ENCODE measurements at regions not wholly inside any gene's neighbourhood (a gene's known extent, or its start where the extent isn't known, plus 50 kb on each side); places are given as distances from the start of the nearest gene placed in this dataset.
"Not testable (repeated sequence)": the region's sequence is repeated elsewhere in the genome, so short reads cannot be mapped to it uniquely, and the experiment has no call there.

GRCh38 chr22:11253000-11253511 lies 4274.9 kb upstream of the OR11H1 start:
- DNase-seq (peak; percentile 11), ATAC-seq (no peak)
- intact Hi-C loops (cut with micrococcal nuclease), result no loop called here

GRCh38 chr22:11270981-11271380 lies 4257.0 kb upstream of the OR11H1 start:
- intact Hi-C loops (cut with micrococcal nuclease); ATAC-seq: not testable (repeated sequence)
- DNase-seq, result peak; percentile 14

GRCh38 chr22:11285116-11285838 lies 4242.7 kb upstream of the OR11H1 start:
- intact Hi-C loops (cut with micrococcal nuclease); ATAC-seq; DNase-seq: not testable (repeated sequence)

- ATAC-seq; DNase-seq; intact Hi-C loops (cut with micrococcal nuclease): not testable (repeated sequence)
Observed at GRCh38 chr22:11285839-11286205, 4242.2 kb upstream of the OR11H1 start.

DNA sequence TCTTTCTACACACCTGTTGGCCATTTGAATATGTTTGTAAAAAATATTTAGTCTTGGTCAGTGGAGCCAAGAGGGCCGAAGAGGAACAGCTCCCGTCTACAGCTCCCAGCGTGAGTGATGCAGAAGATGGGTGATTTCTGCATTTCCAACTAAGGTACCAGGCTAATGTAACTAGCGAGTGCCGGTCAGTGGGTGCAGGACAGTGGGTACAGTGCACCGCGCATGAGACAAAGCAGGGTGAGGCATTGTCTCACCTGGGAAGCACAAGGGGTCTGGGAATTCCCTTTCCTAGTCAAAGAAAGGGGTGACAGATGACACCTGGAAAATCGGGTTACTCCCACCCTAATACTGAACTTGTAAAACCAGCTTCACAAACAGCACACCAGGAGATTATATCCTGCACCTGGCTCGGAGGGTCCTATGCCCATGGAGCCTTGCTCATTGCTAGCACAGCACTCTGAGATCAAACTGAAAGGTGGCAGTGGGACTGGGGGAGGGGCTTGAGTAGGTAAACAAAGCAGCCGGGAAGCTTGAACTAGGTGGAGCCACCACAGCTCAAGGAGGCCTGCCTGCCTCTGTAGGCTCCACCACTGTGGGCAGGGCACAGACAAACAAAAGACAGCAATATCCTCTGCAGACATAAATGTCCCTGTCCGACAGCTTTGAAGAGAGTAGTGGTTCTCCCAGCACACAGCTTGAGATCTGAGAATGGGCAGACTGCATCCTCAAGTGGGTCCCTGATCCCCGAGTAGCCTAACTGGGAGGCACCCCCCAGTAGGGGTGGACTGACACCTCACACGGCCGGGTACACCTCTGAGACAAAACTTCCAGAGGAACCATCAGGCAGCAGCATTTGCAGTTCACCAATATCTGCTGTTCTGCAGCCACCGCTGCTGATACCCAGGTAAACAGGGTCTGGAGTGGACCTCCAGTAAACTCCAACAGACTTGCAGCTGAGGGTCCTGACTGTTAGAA lies 4239.5 kb upstream of the OR11H1 start:
- ATAC-seq; intact Hi-C loops (cut with micrococcal nuclease); DNase-seq: not testable (repeated sequence)

DNA sequence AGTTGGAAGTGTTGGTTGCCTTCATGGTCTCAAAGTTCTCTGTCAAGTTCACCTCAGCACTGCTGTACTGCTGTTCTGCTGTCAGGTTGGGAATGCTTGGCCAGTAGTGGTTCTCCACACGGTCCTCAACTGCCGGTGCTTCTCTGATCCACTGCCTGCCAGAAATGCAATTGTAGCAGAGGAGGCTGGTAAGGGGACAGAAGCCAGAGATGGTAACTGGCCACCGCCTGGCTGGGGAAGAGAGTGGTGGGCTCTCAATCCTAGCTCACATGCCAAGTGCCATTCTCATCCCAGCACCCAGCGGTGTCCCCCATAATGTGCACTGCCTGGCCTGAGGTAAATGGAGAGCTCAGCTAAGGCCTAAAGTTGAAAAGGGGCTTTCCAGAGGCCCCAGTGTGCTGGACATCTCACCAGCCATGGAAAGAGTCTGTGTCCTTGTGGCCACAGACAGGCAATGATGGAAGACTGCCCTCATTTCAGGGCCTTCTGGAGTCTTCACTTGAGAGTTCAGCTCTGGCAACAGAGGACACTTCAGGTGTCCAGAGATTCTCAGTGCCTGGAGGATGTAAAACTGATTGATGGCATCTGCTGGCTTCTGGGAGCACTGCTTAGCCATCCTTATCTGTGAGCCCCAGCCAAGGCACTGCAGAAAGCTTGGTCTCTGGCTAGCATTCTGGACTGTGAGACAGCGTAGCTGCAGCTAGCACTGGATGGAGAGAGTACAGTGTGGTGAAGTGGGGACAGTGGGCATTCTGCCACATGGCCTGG lies 4229.7 kb upstream of the OR11H1 start:
- intact Hi-C loops (cut with micrococcal nuclease); DNase-seq; ATAC-seq: not testable (repeated sequence)

DNA sequence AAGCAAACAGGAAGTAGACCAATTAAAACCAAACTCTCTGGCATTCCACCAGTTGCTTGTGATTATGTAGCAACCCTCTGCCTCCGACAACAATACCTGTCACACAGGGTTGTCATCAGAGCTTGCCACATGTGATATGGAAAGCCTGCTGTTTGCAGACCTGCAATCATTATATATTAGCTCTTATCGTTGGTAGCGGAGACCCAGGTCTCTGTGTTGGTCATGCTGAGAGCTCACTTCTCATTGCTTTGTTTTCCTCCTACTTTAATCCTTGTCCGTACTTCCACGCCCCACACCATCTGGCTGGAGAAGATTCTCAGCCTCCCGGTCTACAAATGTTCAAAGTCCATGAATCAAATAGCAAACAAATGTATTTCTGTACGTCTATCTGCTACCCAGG lies 4225.6 kb upstream of the OR11H1 start:
- DNase-seq; intact Hi-C loops (cut with micrococcal nuclease); ATAC-seq: not testable (repeated sequence)

GRCh38 chr22:11302904-11303303 lies 4225.1 kb upstream of the OR11H1 start:
- intact Hi-C loops (cut with micrococcal nuclease), result not testable (repeated sequence)

DNA sequence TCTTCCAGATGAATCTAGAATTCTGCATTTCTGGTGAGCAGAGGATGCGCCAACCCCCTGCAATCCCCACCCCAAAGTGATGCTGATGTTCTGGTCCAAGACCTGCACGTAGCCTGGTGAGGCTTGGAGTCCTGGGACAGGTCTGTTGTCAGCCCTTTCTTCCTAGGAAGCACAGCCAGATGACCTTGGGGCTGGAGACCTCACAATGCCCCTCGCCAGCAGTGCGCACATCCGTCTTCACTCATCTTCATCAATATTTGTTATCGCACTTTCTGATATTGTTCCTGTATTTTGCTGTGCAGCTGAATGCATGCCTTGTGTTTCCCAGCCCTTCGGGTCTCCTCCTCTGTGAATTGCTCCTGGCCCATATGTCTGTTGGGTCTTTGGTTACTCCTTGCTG lies 4222.8 kb upstream of the OR11H1 start:
- intact Hi-C loops (cut with micrococcal nuclease); ATAC-seq; DNase-seq: not testable (repeated sequence)

More at GRCh38 chr22:11302904-11303303, 4225.1 kb upstream of the OR11H1 start:
- not testable (repeated sequence) for DNase-seq, ATAC-seq

- ATAC-seq; DNase-seq; intact Hi-C loops (cut with micrococcal nuclease): not testable (repeated sequence)
Observed at GRCh38 chr22:11306933-11307518, 4221.0 kb upstream of the OR11H1 start.

DNA sequence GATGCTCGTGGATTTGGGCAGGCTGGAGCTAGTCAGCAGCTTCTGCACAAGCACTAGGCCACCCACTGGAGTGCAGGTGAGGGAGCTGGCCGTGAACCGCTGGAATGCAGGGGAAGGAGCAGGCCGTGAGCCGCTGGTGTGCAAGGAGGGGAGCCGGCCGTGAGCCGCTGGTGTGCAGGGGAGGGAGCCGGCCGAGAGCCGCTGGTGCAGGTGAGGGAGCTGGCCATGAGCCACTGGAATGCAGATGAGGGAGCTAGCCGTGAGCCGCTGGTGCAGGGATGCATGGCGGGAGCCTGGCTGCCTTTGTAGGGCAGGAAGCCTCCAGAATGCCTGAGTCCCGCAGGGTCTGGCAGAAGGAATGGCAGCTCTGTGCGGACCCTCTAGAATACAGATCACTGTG lies 4220.0 kb upstream of the OR11H1 start:
- intact Hi-C loops (cut with micrococcal nuclease), result no loop called here

GRCh38 chr22:11309777-11310176 lies 4218.2 kb upstream of the OR11H1 start:
- ATAC-seq; DNase-seq; intact Hi-C loops (cut with micrococcal nuclease): not testable (repeated sequence)

More for the DNA sequence above, 4220.0 kb upstream of the OR11H1 start:
- ATAC-seq (no peak), DNase-seq (no peak)

- intact Hi-C loops (cut with micrococcal nuclease); DNase-seq; ATAC-seq: not testable (repeated sequence)
Observed at GRCh38 chr22:11310647-11311046, 4217.3 kb upstream of the OR11H1 start.

- ATAC-seq; DNase-seq; intact Hi-C loops (cut with micrococcal nuclease): not testable (repeated sequence)
Observed at GRCh38 chr22:11312640-11313039, 4215.4 kb upstream of the OR11H1 start.

- ATAC-seq; DNase-seq; intact Hi-C loops (cut with micrococcal nuclease): not testable (repeated sequence)
Observed at GRCh38 chr22:11313040-11313759, 4214.8 kb upstream of the OR11H1 start.

DNA sequence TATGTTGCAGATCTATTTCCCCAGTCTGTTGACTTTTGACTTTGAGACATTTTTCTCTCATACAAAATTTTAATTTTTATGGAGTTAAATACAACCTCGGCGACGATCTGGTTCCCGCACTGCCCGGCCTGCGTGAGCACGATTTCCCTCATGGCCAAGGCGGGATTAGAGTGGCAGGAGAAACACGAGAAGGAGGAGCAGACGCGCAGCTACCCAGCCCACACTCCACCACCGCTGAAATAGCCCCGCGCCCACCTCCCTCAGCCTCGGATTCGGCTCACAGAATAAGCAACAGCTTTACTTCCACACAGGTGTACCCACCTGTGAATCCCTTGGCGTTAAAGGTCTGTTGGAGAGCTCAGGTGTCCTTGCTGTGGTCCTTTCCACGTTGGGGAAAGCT lies 4209.4 kb upstream of the OR11H1 start:
- ATAC-seq; DNase-seq; intact Hi-C loops (cut with micrococcal nuclease): not testable (repeated sequence)

DNA sequence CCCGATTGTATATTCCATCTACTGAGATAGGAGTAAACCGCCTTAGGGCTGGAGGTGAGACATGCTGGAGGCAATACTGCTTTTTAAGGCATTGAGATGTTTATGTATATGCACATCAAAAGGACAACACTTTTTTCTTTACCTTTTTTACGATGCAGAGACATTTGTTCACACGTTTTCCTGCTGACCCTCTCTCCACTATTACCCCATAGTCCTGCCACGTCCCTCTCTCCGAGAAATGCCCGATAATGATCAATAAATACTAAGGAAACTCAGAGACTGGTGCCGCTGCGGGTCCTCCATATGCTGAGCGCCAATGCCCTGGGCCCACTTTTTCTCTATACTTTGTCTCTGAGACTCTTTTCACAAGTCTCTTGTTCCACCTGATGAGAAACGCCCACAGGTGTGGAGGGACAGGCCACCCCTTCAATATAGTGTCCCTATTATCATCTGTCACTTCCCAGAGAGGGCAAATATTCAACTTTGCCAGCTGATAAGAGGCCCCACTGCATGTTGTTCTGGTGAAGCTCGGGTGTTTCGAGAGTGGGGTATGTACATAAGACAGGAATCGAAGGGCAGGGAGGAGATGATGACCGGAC lies 4203.5 kb upstream of the OR11H1 start:
- DNase-seq; intact Hi-C loops (cut with micrococcal nuclease): not testable (repeated sequence)

More for the DNA sequence above, 4203.5 kb upstream of the OR11H1 start:
- ATAC-seq, result not testable (repeated sequence)
